K562 (cell line): ENCODE measurements at regions not wholly inside any gene's neighbourhood (a gene's known extent, or its start where the extent isn't known, plus 50 kb on each side); places are given as distances from the start of the nearest gene placed in this dataset.

ENCODE experiments used
- ATAC-seq: fragments of 200-7000 bp; cut with Tn5 transposase; 3 replicates; pipeline ENCODE4 v1.9.1; 2020; ENCODE audit warnings: moderate library complexity
- BruUV-seq: library from RNA; stranded (reverse); fragments of 400-500 nt; replicated peaks from 2 replicates; lab custom pipeline; 2021; lab: Mats Ljungman, UMichigan
- CTCF ChIA-PET: fragments of 300-600 bp; formaldehyde crosslinking; extraction: SDS; loops from one replicate; lab custom pipeline; 2021; ENCODE audit warnings: low intra/inter-chr PET ratio; lab: Yijun Ruan, JAX
- POLR2A ChIA-PET: fragments of 300-600, 350-650 bp; sonication (Branson Sonifier 250); formaldehyde crosslinking; extraction: SDS; loops from one replicate; lab custom pipeline; 2021; ENCODE audit warnings: antibody characterized with exemption, inconsistent platforms; lab: Yijun Ruan, JAX
- DNase-seq, 4 experiments: peaks; one replicate each; pipeline versions ENCODE4 v3.0.0 to v3.0.0-alpha.2; 2011 to 2018; ENCODE audit warnings: low spot score in 3 of 4, mixed read lengths in 3 of 4; ENCODE audit errors: extremely low read depth in 1 of 4
- FAIRE-seq: peaks from 2 replicates; lab custom pipeline; 2011; peaks lifted over from hg19 to GRCh38; lab: Jason Lieb, UNC
- H2AFZ ChIP-seq: 2 replicates; pipeline ENCODE4 v1.6.0; 2011; ENCODE audit warnings: low read depth, low read length, control low read depth, inconsistent platforms
- H3K27ac ChIP-seq: fragments of 200-600 bp; 3 replicates; pipeline ENCODE4 v1.8.0; 2011; ENCODE audit warnings: low read depth, mild to moderate bottlenecking, control low read depth, inconsistent platforms, low read length, moderate library complexity, mixed read lengths; ENCODE audit errors: extremely low read depth
- H3K27me3 ChIP-seq, 2 experiments: fragments of 300-600 bp in 1 of 2; 2 replicates in 1 of 2; 3 replicates in 1 of 2; pipeline versions ENCODE4 v1.6.0 to v1.8.0; 2011; ENCODE audit warnings: inconsistent platforms in 2 of 2, low read length in 2 of 2, mild to moderate bottlenecking in 1 of 2, mixed read lengths in 1 of 2, moderate library complexity in 1 of 2; ENCODE audit not compliant: control insufficient read depth in 2 of 2, insufficient read depth in 2 of 2
- H3K36me3 ChIP-seq: fragments of 300-600 bp; 3 replicates; pipeline ENCODE4 v1.8.0; 2011; ENCODE audit warnings: mild to moderate bottlenecking, low read length, inconsistent platforms; ENCODE audit not compliant: control insufficient read depth, insufficient read depth
- H3K4me1 ChIP-seq, 2 experiments: fragments of 200-600 bp in 1 of 2; replicated peaks in 1 of 2; 2 replicates in 1 of 2; 3 replicates in 1 of 2; pipeline versions ENCODE4 v1.5.1 to v1.8.0; 2011; ENCODE audit warnings: inconsistent platforms in 2 of 2, low read length in 2 of 2, mild to moderate bottlenecking in 1 of 2, mixed read lengths in 1 of 2, moderate library complexity in 1 of 2; ENCODE audit not compliant: control insufficient read depth in 2 of 2, insufficient read depth in 2 of 2
- H3K4me2 ChIP-seq: 2 replicates; pipeline ENCODE4 v1.6.1; 2011; ENCODE audit warnings: low read length, control low read depth, inconsistent platforms, mixed read lengths; ENCODE audit not compliant: insufficient read depth
- H3K4me3 ChIP-seq: fragments of 200-600 bp; sonication (generic), shearing (Covaris generic); 2 replicates; pipeline ENCODE4 v1.5.1; 2016; ENCODE audit warnings: control low read depth, inconsistent platforms
- H3K79me2 ChIP-seq: fragments of 200-600 bp; 3 replicates; pipeline ENCODE4 v1.8.0; 2011; ENCODE audit warnings: low read length, inconsistent platforms; ENCODE audit not compliant: control insufficient read depth, insufficient read depth
- H3K9ac ChIP-seq, 2 experiments: 2 replicates each; pipeline versions ENCODE4 v1.6.0 to v1.6.1; 2011; ENCODE audit warnings: low read depth in 2 of 2, low read length in 2 of 2, control low read depth in 1 of 2, inconsistent platforms in 1 of 2, mild to moderate bottlenecking in 1 of 2, mixed read lengths in 1 of 2; ENCODE audit not compliant: insufficient read depth in 1 of 2
- H3K9me1 ChIP-seq: one replicate; pipeline ENCODE4 v1.6.0; 2011; ENCODE audit warnings: inconsistent platforms, mild to moderate bottlenecking, low read length, moderate library complexity; ENCODE audit not compliant: control insufficient read depth, insufficient read depth
- H3K9me3 ChIP-seq: replicated peaks from 2 replicates; pipeline ENCODE4 v1.5.1; 2011; ENCODE audit warnings: low read depth, low read length, inconsistent platforms; ENCODE audit not compliant: control insufficient read depth, insufficient read depth
- H4K20me1 ChIP-seq: replicated peaks from 2 replicates; pipeline ENCODE4 v1.6.1; 2011; ENCODE audit warnings: low read length, inconsistent platforms, mixed read lengths; ENCODE audit not compliant: control insufficient read depth, insufficient read depth
- ARID1B ChIP-seq: fragments of 450-650 bp; IDR thresholded peaks from 2 replicates; pipeline ENCODE4 v1.6.1; 2016; ENCODE audit warnings: antibody characterized with exemption, mild to moderate bottlenecking, inconsistent platforms
- EHMT2 ChIP-seq: fragments of 450-650 bp; IDR thresholded peaks from 2 replicates; pipeline ENCODE4 v1.6.1; 2018; ENCODE audit warnings: antibody characterized with exemption
- ESRRB ChIP-seq: fragments of 250-450 bp; sonication (Bioruptor Pico); IDR thresholded peaks from 2 replicates; pipeline ENCODE4 v1.5.0; 2020; ENCODE audit warnings: mild to moderate bottlenecking, moderate library complexity, borderline replicate concordance
- HDAC1 ChIP-seq, 2 experiments: fragments of 450-650 bp; IDR thresholded peaks; 2 replicates each; pipeline ENCODE4 v1.6.1; 2016 to 2017; ENCODE audit warnings: inconsistent platforms in 1 of 2, mild to moderate bottlenecking in 1 of 2, moderate library complexity in 1 of 2
- MTA1 ChIP-seq: fragments of 450-650 bp; IDR thresholded peaks from 2 replicates; pipeline ENCODE4 v1.6.1; 2017; ENCODE audit warnings: borderline replicate concordance
- NCOR1 ChIP-seq: fragments of 450-650 bp; IDR thresholded peaks from 2 replicates; pipeline ENCODE4 v1.6.1; 2016; ENCODE audit warnings: mild to moderate bottlenecking, moderate library complexity
- OTX1 ChIP-seq: fragments of 450-650 bp; formaldehyde crosslinking; IDR thresholded peaks from 2 replicates; pipeline ENCODE4 v1.4.0; 2022; ENCODE audit warnings: mild to moderate bottlenecking
- SMARCC2 ChIP-seq: fragments of 450-650 bp; IDR thresholded peaks from 2 replicates; pipeline ENCODE4 v1.6.1; 2017; ENCODE audit warnings: antibody characterized with exemption, moderate library complexity, mild to moderate bottlenecking, low read depth
- TOE1 ChIP-seq, 2 experiments: fragments of 450-650 bp in 1 of 2; sonication (generic) in 1 of 2; formaldehyde crosslinking in 1 of 2; IDR thresholded peaks; 2 replicates each; pipeline versions ENCODE4 v1.7.1 to v1.8.0; 2016 to 2022; ENCODE audit warnings: borderline replicate concordance in 2 of 2, mild to moderate bottlenecking in 2 of 2, antibody characterized with exemption in 1 of 2, inconsistent platforms in 1 of 2, low read depth in 1 of 2, missing genetic modification reagents in 1 of 2, moderate library complexity in 1 of 2
- ZNF174 ChIP-seq: fragments of 250-450 bp; sonication (Bioruptor Pico); IDR thresholded peaks from 2 replicates; pipeline ENCODE4 v1.4.0; 2020; ENCODE audit warnings: mild to moderate bottlenecking
- WGBS: fragments of 100-300 bp; shearing (Covaris generic); methylation state at CpG from one replicate; pipeline ENCODE4 v1.1.6; 2016; ENCODE audit warnings: low coverage, mixed read lengths; ENCODE audit not compliant: insufficient coverage; ENCODE audit errors: missing lambda C conversion rate; 5-methylcytosine and 5-hydroxymethylcytosine counted together
- in situ Hi-C: fragments of 300-500 bp; cut with MboI; formaldehyde crosslinking; loops from 4 replicates; pipeline ENCODE4 v1.15.0; 2018; ENCODE audit warnings: inconsistent platforms, mixed read lengths
- intact Hi-C: fragments of 100-400 bp; cut with micrococcal nuclease; formaldehyde crosslinking; loops from 2 replicates; pipeline ENCODE4 v1.14.2; 2022
- TF ChIP-seq, protein P1 (sequence below): IDR thresholded peaks from 2 replicates; pipeline ENCODE4 v1.6.1; 2016; ENCODE audit warnings: missing genetic modification characterization, missing compliant biosample characterization
- TF ChIP-seq, protein P2 (sequence below): sonication (generic); formaldehyde crosslinking; IDR thresholded peaks from 2 replicates; pipeline ENCODE4 v1.8.1; 2023; ENCODE audit warnings: mild to moderate bottlenecking, missing genetic modification reagents
- TF ChIP-seq, protein P3 (sequence below): fragments of 450-650 bp; formaldehyde crosslinking; conservative IDR thresholded peaks from 2 replicates; pipeline ENCODE4 v1.4.0; 2022; ENCODE audit warnings: mild to moderate bottlenecking, missing genetic modification characterization
- TF ChIP-seq, protein P4 (sequence below): fragments of 450-650 bp; IDR thresholded peaks from 2 replicates; pipeline ENCODE4 v1.6.1; 2016; ENCODE audit warnings: antibody characterized with exemption

DNA sequence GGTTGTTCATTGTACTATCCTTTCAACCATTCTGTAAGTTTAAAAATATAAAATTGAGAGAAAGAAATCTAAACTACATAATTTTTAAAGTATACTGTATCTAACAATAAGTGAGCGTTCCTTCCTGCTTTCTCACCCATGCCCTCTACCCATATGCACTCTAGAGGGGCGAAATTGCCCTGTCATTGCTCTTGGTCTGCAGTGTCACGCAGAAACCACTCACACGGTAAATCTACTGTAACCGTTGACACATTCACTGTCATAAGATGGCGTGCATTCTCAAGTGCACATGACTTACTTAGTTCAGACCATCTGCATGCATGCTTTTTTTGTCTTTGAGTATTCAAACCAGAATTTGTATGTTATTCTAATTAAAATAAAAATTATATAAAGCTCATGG is 55.7 kb upstream of the NIPBL start (continued):
- 0 out of 2 replicates have a peak, but pooled peaks have one; percentile 37 for TF ChIP-seq TOE1 (IDR thresholded peaks at IDR 0.05; ENCODE audit: borderline replicate concordance)
- no peak for TF ChIP-seq TOE1 (CRISPR knock-in tag; IDR thresholded peaks at IDR 0.05; ENCODE audit: borderline replicate concordance, low read depth)
- TF ChIP-seq, protein P1, sequence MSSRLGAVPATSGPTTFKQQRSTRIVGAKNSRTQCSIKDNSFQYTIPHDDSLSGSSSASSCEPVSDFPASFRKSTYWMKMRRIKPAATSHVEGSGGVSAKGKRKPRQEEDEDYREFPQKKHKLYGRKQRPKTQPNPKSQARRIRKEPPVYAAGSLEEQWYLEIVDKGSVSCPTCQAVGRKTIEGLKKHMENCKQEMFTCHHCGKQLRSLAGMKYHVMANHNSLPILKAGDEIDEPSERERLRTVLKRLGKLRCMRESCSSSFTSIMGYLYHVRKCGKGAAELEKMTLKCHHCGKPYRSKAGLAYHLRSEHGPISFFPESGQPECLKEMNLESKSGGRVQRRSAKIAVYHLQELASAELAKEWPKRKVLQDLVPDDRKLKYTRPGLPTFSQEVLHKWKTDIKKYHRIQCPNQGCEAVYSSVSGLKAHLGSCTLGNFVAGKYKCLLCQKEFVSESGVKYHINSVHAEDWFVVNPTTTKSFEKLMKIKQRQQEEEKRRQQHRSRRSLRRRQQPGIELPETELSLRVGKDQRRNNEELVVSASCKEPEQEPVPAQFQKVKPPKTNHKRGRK (tag), result 0 out of 2 replicates have a peak, but pooled peaks have one; percentile 2
- 0 out of 2 replicates have a peak, but pooled peaks have one; percentile 23 for TF ChIP-seq NCOR1
- no peak for TF ChIP-seq ESRRB (CRISPR knock-in tag)
- peak; percentile 70 for TF ChIP-seq ARID1B
- TF ChIP-seq SMARCC2, result peak; percentile 56; the same call in 1 of the 2 replicates

DNA sequence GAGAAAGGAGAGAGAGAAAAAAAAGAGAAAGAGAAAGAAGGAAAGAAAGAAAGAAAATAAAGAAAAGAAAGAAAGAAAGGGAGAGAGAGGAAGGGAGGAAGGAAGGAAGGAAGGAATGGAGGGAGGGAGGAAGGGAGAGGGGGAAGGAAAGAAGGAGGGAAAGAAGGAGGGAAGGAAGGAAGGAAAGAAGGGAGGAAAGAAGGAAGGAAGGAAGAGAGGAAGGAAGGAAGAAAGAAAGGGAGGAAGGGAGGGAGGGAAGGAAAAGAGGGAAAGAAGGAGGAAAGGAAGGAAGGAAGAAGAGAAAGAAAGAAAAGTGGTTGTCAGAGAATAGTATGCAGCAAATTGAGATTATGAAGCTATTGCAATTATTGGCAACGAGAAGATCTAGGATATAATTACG is 49.9 kb upstream of the NIPBL start:
- no TSS peak for BruUV-seq
- intact Hi-C loops, result no loop called here
- no peak overlapping the region for H3K9ac ChIP-seq
- DNase-seq, result no peak
- in situ Hi-C loops, result no loop called here
- H3K4me2 ChIP-seq, result no peak overlapping the region
- no peaks in the 10 kb centered on the region for H3K9me1 ChIP-seq
- no peak overlapping the region for H3K4me3 ChIP-seq
- no peaks in the 10 kb centered on the region for H3K9me3 ChIP-seq
- 0% methylated on average over 2 of the region's 2 CpGs for WGBS
- no peaks in the 10 kb centered on the region for H3K27me3 ChIP-seq
- H3K79me2 ChIP-seq, result no peaks in the 10 kb centered on the region
- POLR2A ChIA-PET, result no interaction called here
- no peak for FAIRE-seq
- no peak overlapping the region for H2AFZ ChIP-seq
- no peaks in the 10 kb centered on the region for H3K36me3 ChIP-seq
- no peak overlapping the region for H3K27ac ChIP-seq
- no peaks in the 10 kb centered on the region for H3K4me1 ChIP-seq
- CTCF ChIA-PET, result no interaction called here
- no peak for ATAC-seq
- H4K20me1 ChIP-seq, result no peaks in the 10 kb centered on the region
- TF ChIP-seq, protein P2, sequence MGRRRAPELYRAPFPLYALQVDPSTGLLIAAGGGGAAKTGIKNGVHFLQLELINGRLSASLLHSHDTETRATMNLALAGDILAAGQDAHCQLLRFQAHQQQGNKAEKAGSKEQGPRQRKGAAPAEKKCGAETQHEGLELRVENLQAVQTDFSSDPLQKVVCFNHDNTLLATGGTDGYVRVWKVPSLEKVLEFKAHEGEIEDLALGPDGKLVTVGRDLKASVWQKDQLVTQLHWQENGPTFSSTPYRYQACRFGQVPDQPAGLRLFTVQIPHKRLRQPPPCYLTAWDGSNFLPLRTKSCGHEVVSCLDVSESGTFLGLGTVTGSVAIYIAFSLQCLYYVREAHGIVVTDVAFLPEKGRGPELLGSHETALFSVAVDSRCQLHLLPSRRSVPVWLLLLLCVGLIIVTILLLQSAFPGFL (CRISPR knock-in tag), result no peak
- TF ChIP-seq HDAC1 (IDR thresholded peaks at IDR 0.05), result peak in 1 of 2 experiments; percentile 48; a peak in 1 of 4 replicates
- TF ChIP-seq, protein P3, sequence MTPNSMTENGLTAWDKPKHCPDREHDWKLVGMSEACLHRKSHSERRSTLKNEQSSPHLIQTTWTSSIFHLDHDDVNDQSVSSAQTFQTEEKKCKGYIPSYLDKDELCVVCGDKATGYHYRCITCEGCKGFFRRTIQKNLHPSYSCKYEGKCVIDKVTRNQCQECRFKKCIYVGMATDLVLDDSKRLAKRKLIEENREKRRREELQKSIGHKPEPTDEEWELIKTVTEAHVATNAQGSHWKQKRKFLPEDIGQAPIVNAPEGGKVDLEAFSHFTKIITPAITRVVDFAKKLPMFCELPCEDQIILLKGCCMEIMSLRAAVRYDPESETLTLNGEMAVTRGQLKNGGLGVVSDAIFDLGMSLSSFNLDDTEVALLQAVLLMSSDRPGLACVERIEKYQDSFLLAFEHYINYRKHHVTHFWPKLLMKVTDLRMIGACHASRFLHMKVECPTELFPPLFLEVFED (CRISPR knock-in tag), result peak; percentile 52; the same call in 1 of the 2 replicates
- no peak for TF ChIP-seq ZNF174
- TF ChIP-seq MTA1, result peak; percentile 34; the same call in 1 of the 2 replicates
- 0 out of 2 replicates have a peak, but pooled peaks have one; percentile 5 for TF ChIP-seq OTX1 (CRISPR knock-in tag)
- TF ChIP-seq EHMT2, result 0 out of 2 replicates have a peak, but pooled peaks have one; percentile 37
- TF ChIP-seq, protein P1 (tag), result peak; percentile 93
- TF ChIP-seq, protein P4, sequence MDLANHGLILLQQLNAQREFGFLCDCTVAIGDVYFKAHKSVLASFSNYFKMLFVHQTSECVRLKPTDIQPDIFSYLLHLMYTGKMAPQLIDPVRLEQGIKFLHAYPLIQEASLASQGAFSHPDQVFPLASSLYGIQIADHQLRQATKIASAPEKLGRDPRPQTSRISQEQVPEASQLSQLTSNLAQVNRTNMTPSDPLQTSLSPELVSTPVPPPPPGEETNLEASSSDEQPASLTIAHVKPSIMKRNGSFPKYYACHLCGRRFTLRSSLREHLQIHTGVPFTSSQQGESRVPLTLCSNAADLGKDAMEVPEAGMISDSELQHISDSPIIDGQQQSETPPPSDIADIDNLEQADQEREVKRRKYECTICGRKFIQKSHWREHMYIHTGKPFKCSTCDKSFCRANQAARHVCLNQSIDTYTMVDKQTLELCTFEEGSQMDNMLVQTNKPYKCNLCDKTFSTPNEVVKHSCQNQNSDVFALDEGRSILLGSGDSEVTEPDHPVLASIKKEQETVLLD, result 0 out of 2 replicates have a peak, but pooled peaks have one; percentile 21
